GM18873 (cell line): ENCODE measurements at regions not wholly inside any gene's neighbourhood (a gene's known extent, or its start where the extent isn't known, plus 50 kb on each side); places are given as distances from the start of the nearest gene placed in this dataset.

Experiments
- ATAC-seq: cut with Tn5 transposase; IDR thresholded peaks from one replicate; pipeline ENCODE4 v1.9.1; 2021; ENCODE audit warnings: mild to moderate bottlenecking, moderate library complexity, moderate number of reproducible peaks; ENCODE audit not compliant: unreplicated experiment, low FRiP score

GRCh38 chr11:19566583-19567379 lies 145.9 kb upstream of the NAV2 start:
- ATAC-seq = no peak

DNA sequence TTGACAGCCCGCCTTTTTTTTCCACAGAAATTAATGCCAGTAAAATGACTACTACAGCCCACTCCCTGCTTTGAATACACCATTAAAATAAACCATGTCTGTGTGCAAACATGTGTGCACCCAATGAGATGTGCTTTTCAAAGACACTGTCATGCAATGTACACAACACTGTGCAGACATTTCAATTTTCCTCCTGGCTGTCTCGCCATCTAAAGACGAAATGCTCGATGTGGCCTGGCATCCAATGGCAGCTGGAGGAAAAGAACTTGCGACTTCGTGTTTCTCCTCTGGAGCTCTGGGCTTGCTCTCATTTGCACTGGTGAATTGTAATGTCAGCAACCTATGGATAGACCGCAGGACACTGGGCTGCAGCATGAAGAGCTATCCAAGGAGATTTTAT lies 147.0 kb upstream of the NAV2 start:
- ATAC-seq = no peak

DNA sequence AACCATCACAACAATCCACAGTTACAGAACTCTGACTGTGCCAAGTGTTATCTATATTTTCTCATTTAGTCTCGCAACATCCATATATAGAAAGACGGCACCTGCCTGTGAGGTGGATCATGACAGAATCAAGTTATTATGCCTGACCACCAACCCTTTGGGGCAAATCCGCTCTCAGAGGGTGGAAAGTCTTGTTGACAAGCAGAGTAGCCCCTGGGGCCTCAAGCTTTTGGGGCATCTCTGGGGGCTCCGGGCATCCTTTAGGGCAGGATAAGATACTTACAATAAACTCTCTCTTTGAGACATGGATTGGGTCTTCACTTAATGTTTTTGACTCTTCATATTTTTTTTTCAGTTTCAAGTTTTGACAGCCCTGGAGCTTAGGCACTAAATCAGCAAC lies 150.5 kb upstream of the NAV2 start:
- no peak for ATAC-seq

GRCh38 chr11:19561011-19561410 lies 151.6 kb upstream of the NAV2 start:
- ATAC-seq = no peak

- ATAC-seq = no peak
These were observed 152.5 kb upstream of the NAV2 start for GRCh38 chr11:19560156-19560555.

- ATAC-seq = no peak
These were observed 152.9 kb upstream of the NAV2 start for GRCh38 chr11:19559746-19560145.

DNA sequence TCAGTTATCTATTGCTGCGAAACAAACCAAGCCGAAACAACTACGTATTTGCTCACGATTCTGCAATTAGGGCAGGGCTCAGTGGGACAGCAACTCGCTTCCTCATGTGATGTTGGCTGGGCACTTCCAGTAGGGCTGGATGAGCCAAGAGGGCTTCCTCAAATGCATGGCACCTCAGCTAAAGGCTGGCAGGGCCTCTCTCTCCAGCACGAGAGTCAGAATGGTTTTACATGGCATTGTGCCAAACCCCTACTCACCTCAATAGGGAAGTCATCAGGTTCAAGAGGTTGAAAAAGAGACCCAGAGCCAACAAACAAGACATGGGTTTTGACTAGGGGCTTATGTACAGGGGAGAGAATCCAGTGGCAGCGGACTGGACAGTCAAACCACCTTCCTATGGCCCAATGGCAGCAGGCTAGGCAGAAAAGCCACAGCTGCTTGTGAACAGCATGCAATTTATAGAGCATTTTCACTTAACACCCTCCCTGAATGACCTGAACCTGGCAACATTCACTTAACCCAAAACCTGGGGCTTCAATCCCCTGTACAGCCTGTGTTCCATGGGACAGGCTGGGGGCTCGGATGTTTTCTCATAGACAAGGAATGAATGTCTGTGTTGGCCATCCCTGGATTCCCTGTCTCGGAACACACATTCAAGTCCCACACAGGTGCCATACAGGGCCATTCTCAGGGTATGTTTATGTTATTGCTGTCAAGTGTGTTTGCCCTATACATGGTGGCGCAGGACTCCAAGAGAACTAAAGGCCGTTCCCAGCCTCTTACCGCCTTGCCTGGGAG lies 154.2 kb upstream of the NAV2 start:
- no peak for ATAC-seq

GRCh38 chr11:19557720-19558140 lies 154.9 kb upstream of the NAV2 start:
- no peak for ATAC-seq

DNA sequence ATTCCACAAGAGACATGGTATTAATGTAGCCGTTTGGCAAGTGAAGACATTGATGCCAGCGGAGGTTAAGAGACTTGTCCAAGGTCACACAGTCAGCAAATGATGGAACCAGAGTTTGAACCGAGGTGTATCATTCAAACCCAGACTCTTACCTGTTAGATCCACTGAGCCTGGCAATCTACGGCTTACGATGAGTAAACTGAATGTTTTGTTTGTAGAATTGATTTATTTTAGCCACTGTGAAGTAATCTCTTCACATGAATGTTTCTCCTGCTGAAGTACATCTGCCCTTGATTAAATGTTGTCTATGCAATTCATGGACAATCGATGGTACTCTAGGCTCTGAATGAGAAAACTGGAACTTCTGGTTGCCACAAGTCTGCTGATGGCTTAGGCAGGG lies 155.5 kb upstream of the NAV2 start:
- ATAC-seq = no peak

DNA sequence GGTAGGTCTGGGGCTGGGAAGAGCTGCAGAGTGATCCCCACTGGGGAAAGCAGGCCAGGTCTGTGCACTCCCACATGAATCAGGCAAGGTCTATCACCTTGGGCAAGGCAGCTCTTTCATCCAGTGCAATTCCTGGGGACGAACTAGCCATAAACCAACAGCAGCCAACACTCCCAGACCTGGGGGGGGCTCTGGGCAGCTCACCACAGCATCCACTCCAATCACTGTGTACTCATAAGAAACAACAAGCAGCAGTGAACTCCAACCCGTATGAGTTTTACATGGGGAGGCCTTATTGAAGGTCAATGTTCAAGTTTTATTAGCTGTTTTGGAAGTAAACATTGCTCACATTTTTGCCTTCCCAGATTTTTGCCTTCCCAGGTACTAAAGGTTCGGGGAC lies 157.4 kb upstream of the NAV2 start:
- ATAC-seq = no peak

DNA sequence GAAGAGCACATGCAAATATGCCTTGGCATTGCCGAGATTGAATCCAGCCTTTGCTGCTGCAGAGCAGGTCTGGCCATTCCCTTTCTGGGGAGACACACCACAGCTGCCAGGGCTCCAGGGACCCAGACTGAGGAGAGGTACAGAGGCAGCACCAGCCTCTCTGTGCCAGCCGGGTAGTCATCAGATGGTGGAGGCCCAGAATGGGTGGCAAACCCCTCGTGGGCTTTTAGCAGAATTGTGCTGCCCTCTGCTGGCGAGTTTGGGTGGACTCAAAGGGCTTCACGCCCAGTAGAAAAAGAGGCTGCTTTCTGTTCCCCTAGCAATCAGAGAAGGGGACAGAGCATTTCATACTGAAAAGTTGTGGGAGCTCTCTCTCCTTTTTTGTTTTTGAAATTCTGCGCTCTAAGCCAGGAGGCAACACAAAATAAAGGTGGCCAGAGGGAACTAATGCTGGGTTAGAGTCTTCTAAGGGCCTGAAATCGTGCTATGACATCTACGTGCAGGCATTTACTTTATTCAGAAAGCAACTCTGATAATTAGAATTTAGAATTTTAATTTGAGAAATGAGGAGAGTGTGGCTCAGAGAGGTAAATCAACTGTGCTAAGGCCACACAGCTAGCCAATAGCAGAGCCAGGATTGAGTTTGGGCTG lies 158.8 kb upstream of the NAV2 start:
- ATAC-seq = no peak

- no peak for ATAC-seq
These were observed 159.9 kb upstream of the NAV2 start for GRCh38 chr11:19552656-19553260.

DNA sequence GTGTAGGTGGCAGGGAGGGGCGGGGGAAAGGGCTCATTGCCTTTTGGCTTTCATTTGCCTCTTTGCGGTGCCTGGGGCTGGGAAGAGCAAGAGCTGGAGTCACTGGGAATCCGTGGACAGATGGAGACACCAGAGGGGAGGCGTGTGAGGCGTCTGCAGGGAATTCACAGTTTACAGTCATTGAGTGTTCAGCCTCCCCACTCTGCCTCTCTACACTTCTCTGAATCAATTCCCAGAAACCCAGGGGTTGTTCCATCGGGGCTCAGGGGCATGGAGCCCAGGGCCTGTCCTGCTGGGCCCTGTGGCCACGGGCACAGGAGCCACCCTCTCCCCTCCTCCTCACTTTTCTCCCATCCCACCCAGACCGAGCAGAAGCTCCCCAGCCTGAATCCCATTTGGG lies 160.5 kb upstream of the NAV2 start:
- no peak for ATAC-seq

GRCh38 chr11:19551457-19551856 lies 161.2 kb upstream of the NAV2 start:
- ATAC-seq = no peak

DNA sequence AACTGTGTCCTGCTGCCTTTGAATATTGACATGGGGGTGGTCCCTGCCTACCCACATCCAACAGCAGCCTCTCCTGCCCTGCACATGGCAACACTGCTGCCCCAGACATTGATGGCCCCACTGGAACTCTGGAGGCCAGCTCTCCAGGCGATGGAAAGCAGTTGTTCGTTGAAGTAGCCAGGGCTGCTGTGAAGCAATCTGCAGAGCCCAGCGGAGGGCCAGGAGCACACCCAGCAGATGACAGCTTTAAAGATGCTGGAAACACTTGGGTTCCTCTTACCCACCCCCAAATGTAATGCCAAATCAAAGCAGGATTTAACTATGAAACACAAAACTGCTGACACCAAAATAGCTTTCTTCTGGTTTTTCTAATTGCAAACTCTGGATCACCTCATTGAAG lies 165.6 kb upstream of the NAV2 start:
- ATAC-seq = no peak

DNA sequence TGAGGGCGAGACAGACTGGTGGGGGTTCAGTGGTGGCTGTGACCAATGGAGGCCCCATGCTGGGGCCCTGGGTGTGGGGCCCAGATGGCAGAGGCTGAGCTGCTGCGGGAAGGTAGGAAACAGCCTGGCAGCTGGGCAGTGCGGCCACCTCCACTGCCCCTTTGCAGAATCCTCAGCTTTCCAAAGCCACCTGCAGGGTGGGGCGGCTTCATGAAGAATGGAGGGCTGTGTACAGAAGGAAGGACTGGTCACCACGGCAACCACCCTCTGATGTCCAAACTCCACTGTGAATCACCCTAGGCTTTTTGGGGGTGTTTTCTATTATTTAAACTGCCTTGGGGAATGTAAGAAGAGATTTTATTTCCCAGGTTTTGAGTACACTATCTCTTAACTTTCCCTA lies 166.3 kb upstream of the NAV2 start:
- no peak for ATAC-seq

- no peak for ATAC-seq
These were observed 171.1 kb upstream of the NAV2 start for GRCh38 chr11:19541521-19542049.

DNA sequence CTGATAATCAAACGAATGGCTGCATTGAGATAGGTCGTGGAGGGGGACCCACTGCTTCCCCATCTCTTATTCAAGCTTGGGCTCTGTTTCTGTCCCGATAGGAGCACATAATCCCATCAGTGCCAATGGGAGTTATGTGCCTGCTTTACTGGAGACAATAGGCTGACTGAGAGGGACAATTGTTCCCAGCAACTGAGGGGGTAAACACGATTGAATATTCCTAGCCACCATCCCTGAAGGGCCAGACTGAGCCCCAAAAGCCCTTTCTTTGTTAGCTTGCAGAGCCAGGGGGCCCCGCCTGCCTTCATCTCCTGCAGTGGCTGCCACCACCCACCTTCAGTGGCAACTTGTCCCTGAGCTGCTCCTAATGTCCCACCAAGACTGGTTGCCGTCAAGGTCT lies 172.8 kb upstream of the NAV2 start:
- no peak for ATAC-seq

DNA sequence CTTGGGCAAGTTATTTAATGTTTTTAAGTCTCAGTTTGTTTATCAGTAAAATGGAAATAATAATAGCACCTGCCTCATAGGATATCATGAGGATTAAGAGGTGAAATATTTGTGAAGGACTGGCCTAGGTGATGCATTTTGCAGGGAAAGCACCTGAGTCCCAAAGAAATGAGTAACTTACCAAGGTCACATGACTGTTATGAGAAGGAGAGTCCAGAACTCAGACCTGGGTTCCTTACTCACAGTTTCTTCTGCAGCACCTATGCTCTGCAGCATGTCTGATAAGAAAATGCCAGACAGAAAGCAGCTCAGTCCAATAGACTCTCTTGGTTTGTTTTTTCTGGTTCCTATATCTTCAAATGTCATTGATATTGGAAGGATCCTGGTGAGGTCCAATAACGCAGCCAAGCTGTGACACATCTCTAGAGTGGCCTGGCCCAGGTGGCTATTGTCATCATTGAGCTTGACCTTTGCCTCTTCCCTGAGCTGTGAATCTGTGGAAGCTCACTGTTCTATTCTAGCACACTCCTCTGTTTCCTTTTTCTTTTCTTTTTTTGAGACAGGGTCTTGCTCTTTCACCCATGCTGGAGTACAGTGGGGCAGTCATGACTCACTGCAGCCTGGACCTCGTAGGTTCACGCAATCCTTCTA lies 174.7 kb upstream of the NAV2 start:
- no peak for ATAC-seq

DNA sequence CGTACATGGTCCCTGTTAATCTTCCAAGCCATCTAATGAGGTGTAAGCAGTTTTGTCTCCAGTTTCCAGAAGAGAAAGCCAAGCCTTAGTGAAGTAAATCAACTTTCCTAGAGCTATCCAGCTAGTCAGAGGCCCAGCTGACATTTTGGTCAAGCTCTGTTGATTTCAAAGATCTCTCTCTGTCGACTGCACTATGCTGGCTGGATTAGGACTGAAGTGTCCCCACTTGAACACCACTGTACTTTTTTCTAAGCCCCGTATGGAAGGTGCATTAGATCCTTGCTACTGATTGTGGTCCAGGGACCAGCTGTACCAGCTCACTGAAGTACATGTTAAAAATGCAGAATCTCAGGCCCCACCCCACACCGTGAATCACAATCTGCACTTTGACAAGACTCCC lies 176.5 kb upstream of the NAV2 start:
- no peak for ATAC-seq
